ENCODE measurements at regions not wholly inside any gene's neighbourhood (a gene's known extent, or its start where the extent isn't known, plus 50 kb on each side); places are given as distances from the start of the nearest gene placed in this dataset.

GRCh38 chr1:199313444-199313843, 674.6 kb downstream of the PTPRC start:
- POLR2A ChIA-PET, result no interaction called here
- TF ChIP-seq ZNF768 (tag by site-specific recombination; IDR thresholded peaks at IDR 0.05) (no peak), ZNF433 (tag by site-specific recombination; IDR thresholded peaks at IDR 0.05; ENCODE audit: low read depth) (no peak), ZNF132 (tag by site-specific recombination; IDR thresholded peaks at IDR 0.05; ENCODE audit: borderline replicate concordance) (no peak), ZNF529 (tag by site-specific recombination; IDR thresholded peaks at IDR 0.05; ENCODE audit: insufficient replicate concordance) (no peak), KLF8 (tag by site-specific recombination; IDR thresholded peaks at IDR 0.05) (no peak), ZXDB (tag by site-specific recombination; IDR thresholded peaks at IDR 0.05) (no peak), ZNF292 (tag by site-specific recombination; IDR thresholded peaks at IDR 0.05; ENCODE audit: borderline replicate concordance, low read depth) (no peak), ZNF561 (tag by site-specific recombination; IDR thresholded peaks at IDR 0.05; ENCODE audit: borderline replicate concordance) (no peak), ZNF629 (tag by site-specific recombination; IDR thresholded peaks at IDR 0.05) (no peak), GLI4 (tag by site-specific recombination; IDR thresholded peaks at IDR 0.05) (no peak)
- TF ChIP-seq, protein P1, sequence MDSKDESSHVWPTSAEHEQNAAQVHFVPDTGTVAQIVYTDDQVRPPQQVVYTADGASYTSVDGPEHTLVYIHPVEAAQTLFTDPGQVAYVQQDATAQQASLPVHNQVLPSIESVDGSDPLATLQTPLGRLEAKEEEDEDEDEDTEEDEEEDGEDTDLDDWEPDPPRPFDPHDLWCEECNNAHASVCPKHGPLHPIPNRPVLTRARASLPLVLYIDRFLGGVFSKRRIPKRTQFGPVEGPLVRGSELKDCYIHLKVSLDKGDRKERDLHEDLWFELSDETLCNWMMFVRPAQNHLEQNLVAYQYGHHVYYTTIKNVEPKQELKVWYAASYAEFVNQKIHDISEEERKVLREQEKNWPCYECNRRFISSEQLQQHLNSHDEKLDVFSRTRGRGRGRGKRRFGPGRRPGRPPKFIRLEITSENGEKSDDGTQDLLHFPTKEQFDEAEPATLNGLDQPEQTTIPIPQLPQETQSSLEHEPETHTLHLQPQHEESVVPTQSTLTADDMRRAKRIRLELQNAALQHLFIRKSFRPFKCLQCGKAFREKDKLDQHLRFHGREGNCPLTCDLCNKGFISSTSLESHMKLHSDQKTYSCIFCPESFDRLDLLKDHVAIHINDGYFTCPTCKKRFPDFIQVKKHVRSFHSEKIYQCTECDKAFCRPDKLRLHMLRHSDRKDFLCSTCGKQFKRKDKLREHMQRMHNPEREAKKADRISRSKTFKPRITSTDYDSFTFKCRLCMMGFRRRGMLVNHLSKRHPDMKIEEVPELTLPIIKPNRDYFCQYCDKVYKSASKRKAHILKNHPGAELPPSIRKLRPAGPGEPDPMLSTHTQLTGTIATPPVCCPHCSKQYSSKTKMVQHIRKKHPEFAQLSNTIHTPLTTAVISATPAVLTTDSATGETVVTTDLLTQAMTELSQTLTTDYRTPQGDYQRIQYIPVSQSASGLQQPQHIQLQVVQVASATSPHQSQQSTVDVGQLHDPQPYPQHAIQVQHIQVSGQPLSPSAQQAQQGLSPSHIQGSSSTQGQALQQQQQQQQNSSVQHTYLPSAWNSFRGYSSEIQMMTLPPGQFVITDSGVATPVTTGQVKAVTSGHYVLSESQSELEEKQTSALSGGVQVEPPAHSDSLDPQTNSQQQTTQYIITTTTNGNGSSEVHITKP (tag by site-specific recombination; IDR thresholded peaks at IDR 0.05), result no peak
- no peaks in the 10 kb centered on the region for H3K9me3 ChIP-seq (ENCODE audit: control insufficient read depth, insufficient read depth, low read depth, low read length)
- no peaks in the 10 kb centered on the region for H3K36me3 ChIP-seq (ENCODE audit: control insufficient read depth in 2 of 2, insufficient read depth in 1 of 2, low read length in 2 of 2)
- H3K4me3 ChIP-seq (ENCODE audit: low read depth, low read length), result no peak overlapping the region
- H3K4me1 ChIP-seq (ENCODE audit: control insufficient read depth, insufficient read depth, low read length), result no peaks in the 10 kb centered on the region
- CTCF ChIA-PET, result no interaction called here
- no peak overlapping the region for H3K27ac ChIP-seq (ENCODE audit: extremely low read depth, low read depth, low read length)

DNA sequence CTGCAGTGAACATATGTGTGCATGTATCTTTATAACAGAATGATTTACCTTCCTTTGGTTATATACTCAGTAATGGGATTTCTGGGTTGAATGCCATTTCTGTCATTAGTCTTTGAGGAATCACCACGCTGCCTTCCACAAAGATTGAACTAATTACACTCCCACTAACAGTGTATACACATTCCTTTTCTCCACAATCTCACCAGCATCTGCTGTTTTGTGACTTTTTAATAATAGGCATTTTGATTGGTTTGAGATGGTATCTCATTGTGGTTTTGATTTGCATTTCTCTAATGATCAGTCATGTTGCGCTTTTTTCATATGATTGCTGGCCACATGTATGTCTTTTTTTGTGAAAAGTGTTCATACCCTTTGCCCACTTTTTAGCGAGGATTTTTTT, 680.5 kb downstream of the PTPRC start:
- Histone ChIP-seq H3K27ac (ENCODE audit: extremely low read depth, low read depth, low read length) (no peak overlapping the region), H3K4me3 (ENCODE audit: low read depth, low read length) (no peak overlapping the region), H3K4me1 (ENCODE audit: control insufficient read depth, insufficient read depth, low read length) (no peaks in the 10 kb centered on the region), H3K9me3 (ENCODE audit: control insufficient read depth, insufficient read depth, low read depth, low read length) (no peaks in the 10 kb centered on the region), H3K36me3 (ENCODE audit: control insufficient read depth in 2 of 2, insufficient read depth in 1 of 2, low read length in 2 of 2) (no peaks in the 10 kb centered on the region)
- ChIA-PET POLR2A (no interaction called here), CTCF (no interaction called here)
- TF ChIP-seq ZNF133 (tag by site-specific recombination; IDR thresholded peaks at IDR 0.05), result no peak
- no peak for TF ChIP-seq ZNF561 (tag by site-specific recombination; IDR thresholded peaks at IDR 0.05; ENCODE audit: borderline replicate concordance)

DNA sequence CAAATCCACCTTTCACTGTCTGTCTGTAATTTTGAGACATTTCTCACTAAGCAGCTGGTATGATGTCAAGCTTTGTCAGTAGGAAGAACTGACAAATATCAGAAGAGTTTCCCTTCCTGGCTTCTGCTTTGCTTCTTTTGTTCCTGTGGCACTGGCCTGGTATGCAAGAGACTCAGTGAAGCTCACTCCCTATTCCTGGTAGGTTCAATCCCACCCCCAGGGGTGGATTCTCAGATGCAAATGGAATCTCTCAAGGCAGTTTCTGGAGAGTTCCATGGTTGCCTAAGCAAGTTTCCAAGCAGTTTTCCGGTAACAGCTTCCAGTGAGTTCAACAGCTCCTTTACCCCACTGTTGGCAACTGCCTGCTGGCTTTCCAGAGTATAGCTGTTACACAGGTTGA, 683.4 kb downstream of the PTPRC start:
- H3K9me3 ChIP-seq (ENCODE audit: control insufficient read depth, insufficient read depth, low read depth, low read length), result no peaks in the 10 kb centered on the region
- CTCF ChIA-PET, result interaction anchor here (0.6 to 0.8 kb wide), 3 partner anchors 12 to 623 kb away, joined by 3 to 7 read pairs (median 4); no protein-coding TSS in a partner anchor
- H3K4me3 ChIP-seq (ENCODE audit: low read depth, low read length), result no peak overlapping the region
- H3K27ac ChIP-seq (ENCODE audit: extremely low read depth, low read depth, low read length), result no peak overlapping the region
- TF ChIP-seq ZNF664 (tag by site-specific recombination; IDR thresholded peaks at IDR 0.05), result no peak
- TF ChIP-seq ZBTB8A (tag by site-specific recombination; IDR thresholded peaks at IDR 0.05), result no peak
- no peak for TF ChIP-seq ZNF146 (tag by site-specific recombination; IDR thresholded peaks at IDR 0.05)
- TF ChIP-seq PBX3 (CRISPR knock-in tag; IDR thresholded peaks at IDR 0.05), result no peak
- TF ChIP-seq ZNF624 (tag by site-specific recombination; IDR thresholded peaks at IDR 0.05), result no peak
- TF ChIP-seq ZNF473 (tag by site-specific recombination; IDR thresholded peaks at IDR 0.05), result no peak
- no peak for TF ChIP-seq ZNF157 (tag by site-specific recombination; IDR thresholded peaks at IDR 0.05)
- no peak for TF ChIP-seq ZNF426 (tag by site-specific recombination; IDR thresholded peaks at IDR 0.05)
- H3K4me1 ChIP-seq (ENCODE audit: control insufficient read depth, insufficient read depth, low read length), result no peaks in the 10 kb centered on the region
- POLR2A ChIA-PET, result no interaction called here
- H3K36me3 ChIP-seq (ENCODE audit: control insufficient read depth in 2 of 2, insufficient read depth in 1 of 2, low read length in 2 of 2), result no peaks in the 10 kb centered on the region

Measured in HEK293 (cell line).